K562 (cell line): ENCODE measurements at regions not wholly inside any gene's neighbourhood (a gene's known extent, or its start where the extent isn't known, plus 50 kb on each side); places are given as distances from the start of the nearest gene placed in this dataset.

Experiments used
- HDAC1 ChIP-seq, 2 experiments: fragments of 450-650 bp; IDR thresholded peaks; 2 replicates each; pipeline ENCODE4 v1.6.1; 2016 to 2017; ENCODE audit warnings: inconsistent platforms in 1 of 2, mild to moderate bottlenecking in 1 of 2, moderate library complexity in 1 of 2
- TF ChIP-seq, protein P1 (sequence below), 3 experiments: IDR thresholded peaks in 2 of 3; conservative IDR thresholded peaks in 1 of 3; 2 replicates each; pipeline ENCODE4 v1.5.1; 2011 to 2012; ENCODE audit warnings: low read length in 3 of 3, mild to moderate bottlenecking in 3 of 3, control low read depth in 2 of 3, improper control_type of control experiment in 1 of 3, inconsistent platforms in 1 of 3, low read depth in 1 of 3, mixed read lengths in 1 of 3, moderate library complexity in 1 of 3; ENCODE audit not compliant: insufficient read depth in 2 of 3

DNA sequence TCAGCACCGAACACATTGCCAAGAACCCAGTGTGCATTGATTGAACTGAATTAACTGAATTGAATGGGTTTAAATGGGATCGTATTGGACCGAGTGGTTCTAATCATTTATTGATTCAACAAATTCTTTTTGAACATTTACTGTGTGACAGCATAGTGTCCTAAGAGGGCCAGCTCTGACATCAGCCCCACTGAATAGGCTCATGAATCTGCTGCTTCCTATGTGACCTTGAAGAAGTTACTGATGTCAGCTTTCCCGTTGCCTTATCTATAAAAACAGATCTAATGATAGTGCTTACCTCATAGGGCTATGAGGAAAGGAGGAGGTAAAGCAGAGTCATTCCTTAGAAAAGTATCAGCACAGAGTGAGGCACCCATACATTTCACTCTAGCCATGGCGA, 226.3 kb downstream of the CBLN1 start:
- no peak for TF ChIP-seq HDAC1 (IDR thresholded peaks at IDR 0.05)
- TF ChIP-seq, protein P1, sequence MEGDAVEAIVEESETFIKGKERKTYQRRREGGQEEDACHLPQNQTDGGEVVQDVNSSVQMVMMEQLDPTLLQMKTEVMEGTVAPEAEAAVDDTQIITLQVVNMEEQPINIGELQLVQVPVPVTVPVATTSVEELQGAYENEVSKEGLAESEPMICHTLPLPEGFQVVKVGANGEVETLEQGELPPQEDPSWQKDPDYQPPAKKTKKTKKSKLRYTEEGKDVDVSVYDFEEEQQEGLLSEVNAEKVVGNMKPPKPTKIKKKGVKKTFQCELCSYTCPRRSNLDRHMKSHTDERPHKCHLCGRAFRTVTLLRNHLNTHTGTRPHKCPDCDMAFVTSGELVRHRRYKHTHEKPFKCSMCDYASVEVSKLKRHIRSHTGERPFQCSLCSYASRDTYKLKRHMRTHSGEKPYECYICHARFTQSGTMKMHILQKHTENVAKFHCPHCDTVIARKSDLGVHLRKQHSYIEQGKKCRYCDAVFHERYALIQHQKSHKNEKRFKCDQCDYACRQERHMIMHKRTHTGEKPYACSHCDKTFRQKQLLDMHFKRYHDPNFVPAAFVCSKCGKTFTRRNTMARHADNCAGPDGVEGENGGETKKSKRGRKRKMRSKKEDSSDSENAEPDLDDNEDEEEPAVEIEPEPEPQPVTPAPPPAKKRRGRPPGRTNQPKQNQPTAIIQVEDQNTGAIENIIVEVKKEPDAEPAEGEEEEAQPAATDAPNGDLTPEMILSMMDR (IDR thresholded peaks at IDR 0.05 in 2 of 3, conservative IDR thresholded peaks at IDR 0.05 in 1 of 3; ENCODE audit: insufficient read depth in 2 of 3, low read depth in 1 of 3, low read length in 3 of 3): no peak
